ENCODE measurements at regions not wholly inside any gene's neighbourhood (a gene's known extent, or its start where the extent isn't known, plus 50 kb on each side); places are given as distances from the start of the nearest gene placed in this dataset.

GRCh38 chr2:120685066-120685973 is 50.3 kb upstream of the GLI2 start:
- no peak for DNase-seq
